HUES64 (cell line): ENCODE measurements at regions not wholly inside any gene's neighbourhood (a gene's known extent, or its start where the extent isn't known, plus 50 kb on each side); places are given as distances from the start of the nearest gene placed in this dataset.
"Not testable (repeated sequence)": the region's sequence is repeated elsewhere in the genome, so short reads cannot be mapped to it uniquely, and the experiment has no call there.

ENCODE experiments used
- H3K27ac ChIP-seq: 2 replicates; pipeline ENCODE4 v1.7.0; 2013; ENCODE audit warnings: low read depth, low read length, inconsistent platforms
- H3K27me3 ChIP-seq: 2 replicates; pipeline ENCODE4 v1.6.1; 2013; ENCODE audit warnings: mild to moderate bottlenecking, low read length; ENCODE audit not compliant: insufficient read depth
- H3K36me3 ChIP-seq: 2 replicates; pipeline ENCODE4 v1.6.1; 2013; ENCODE audit warnings: mild to moderate bottlenecking, low read length; ENCODE audit not compliant: insufficient read depth
- H3K4me1 ChIP-seq: 2 replicates; pipeline ENCODE4 v1.6.1; 2013; ENCODE audit warnings: mild to moderate bottlenecking, low read length, moderate library complexity; ENCODE audit not compliant: insufficient read depth
- H3K4me3 ChIP-seq: 2 replicates; pipeline ENCODE4 v1.5.1; 2013; ENCODE audit warnings: mild to moderate bottlenecking, low read length, moderate library complexity
- H3K9ac ChIP-seq: 2 replicates; pipeline ENCODE4 v1.6.1; 2013; ENCODE audit warnings: mild to moderate bottlenecking, low read depth, low read length
- H3K9me3 ChIP-seq: 2 replicates; pipeline ENCODE4 v1.6.1; 2013; ENCODE audit warnings: low read depth, low read length; ENCODE audit not compliant: insufficient read depth
- WGBS: fragments of 150-250, 120-280 bp; methylation state at CpG from one replicate; pipeline ENCODE4 v1.1.7; 2013; ENCODE audit warnings: missing lambda C conversion rate; 5-methylcytosine and 5-hydroxymethylcytosine counted together

GRCh38 chr1:867550-867949 lies 56.2 kb upstream of the SAMD11 start:
- H3K36me3 ChIP-seq, H3K27ac ChIP-seq, H3K9ac ChIP-seq, H3K4me1 ChIP-seq, H3K9me3 ChIP-seq, H3K4me3 ChIP-seq: not testable (repeated sequence)
- H3K27me3 ChIP-seq, result peaks cover 64% of the 10 kb centered on the region
- WGBS, result 41% methylated on average over 4 of the region's 4 CpGs

DNA sequence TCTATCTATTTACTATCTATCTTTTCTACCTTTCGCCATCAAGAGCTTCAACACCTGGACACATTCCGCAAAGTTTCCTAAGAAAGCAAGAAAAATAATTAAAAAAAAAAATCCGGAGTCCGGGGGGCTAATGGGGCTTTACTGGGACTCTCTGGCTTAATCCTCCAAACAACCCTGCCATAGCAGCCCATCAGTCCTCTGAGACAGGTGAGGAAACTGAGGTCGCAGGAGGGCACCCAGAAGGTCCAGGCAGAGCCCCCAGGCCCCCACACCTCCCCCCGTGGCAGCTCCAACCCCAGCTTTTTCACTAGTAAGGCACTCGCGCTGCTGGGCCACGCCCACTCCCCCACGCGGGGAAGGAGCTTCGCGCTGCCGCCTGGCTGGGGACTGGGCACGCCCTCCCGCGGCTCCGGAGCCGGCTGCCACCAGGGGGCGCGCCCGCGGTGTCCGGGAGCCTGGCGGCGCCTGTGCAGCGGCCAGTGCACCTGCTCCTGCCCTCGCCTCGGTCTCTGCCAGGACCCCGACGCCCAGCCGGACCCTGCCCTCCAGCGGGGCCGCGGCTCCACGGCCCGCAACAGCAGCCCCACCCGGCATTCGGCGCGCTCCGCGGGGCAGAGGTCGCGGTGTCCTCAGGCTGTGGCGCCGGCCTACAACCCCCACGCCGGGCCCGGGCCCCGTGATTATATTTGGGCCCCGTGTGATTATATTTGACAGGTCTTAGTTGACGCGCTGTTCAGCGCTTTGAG lies 54.1 kb upstream of the SAMD11 start:
- Histone ChIP-seq H3K9ac (no peak overlapping the region), H3K27ac (no peak overlapping the region), H3K36me3 (no peaks in the 10 kb centered on the region), H3K4me1 (no peaks in the 10 kb centered on the region), H3K27me3 (peaks cover 60% of the 10 kb centered on the region), H3K4me3 (no peak overlapping the region), H3K9me3 (no peaks in the 10 kb centered on the region)
- 12% methylated on average over 55 of the region's 55 CpGs for WGBS
